Lung (tissue), 11 donors: ENCODE measurements at regions not wholly inside any gene's neighbourhood (a gene's known extent, or its start where the extent isn't known, plus 50 kb on each side); places are given as distances from the start of the nearest gene placed in this dataset.

ENCODE experiments used
- ATAC-seq: fragments of 200-7000 bp; cut with Tn5 transposase; one replicate; pipeline ENCODE4 v1.9.1; 2020; ENCODE audit warnings: moderate number of reproducible peaks; ENCODE audit not compliant: insufficient read depth, low FRiP score
- DNase-seq, 3 donors: peaks; one replicate each; pipeline ENCODE4 v3.0.0-alpha.2; 2013 to 2017
- H3K27ac ChIP-seq, 2 donors: one replicate each; pipeline ENCODE4 v1.5.1; 2013; ENCODE audit warnings: mild to moderate bottlenecking in 2 of 2, moderate library complexity in 2 of 2, control low read depth in 1 of 2, inconsistent platforms in 1 of 2, low read depth in 1 of 2, low read length in 1 of 2
- H3K27me3 ChIP-seq, 3 donors: one replicate each; pipeline ENCODE4 v1.5.1; 2013; ENCODE audit warnings: low read length in 2 of 3; ENCODE audit not compliant: control insufficient read depth in 3 of 3, insufficient read depth in 3 of 3
- H3K36me3 ChIP-seq, 4 donors: one replicate each; pipeline ENCODE4 v1.5.1; 2013; ENCODE audit warnings: low read length in 4 of 4, mild to moderate bottlenecking in 1 of 4, moderate library complexity in 1 of 4; ENCODE audit not compliant: control insufficient read depth in 4 of 4, insufficient read depth in 4 of 4
- H3K4me1 ChIP-seq, 5 donors: one replicate each; pipeline ENCODE4 v1.5.1; 2013; ENCODE audit warnings: low read length in 5 of 5, mild to moderate bottlenecking in 2 of 5, moderate library complexity in 1 of 5; ENCODE audit not compliant: control insufficient read depth in 5 of 5, insufficient read depth in 5 of 5
- H3K4me3 ChIP-seq: one replicate; pipeline ENCODE4 v1.5.1; 2013; ENCODE audit warnings: mild to moderate bottlenecking, control low read depth, moderate library complexity
- H3K9ac ChIP-seq, 2 donors: one replicate each; pipeline ENCODE4 v1.5.1; 2013; ENCODE audit warnings: low read length in 2 of 2, control low read depth in 1 of 2; ENCODE audit not compliant: insufficient read depth in 1 of 2
- H3K9me3 ChIP-seq, 4 donors: one replicate each; pipeline ENCODE4 v1.5.1; 2013; ENCODE audit warnings: low read length in 3 of 4, mild to moderate bottlenecking in 1 of 4, moderate library complexity in 1 of 4; ENCODE audit not compliant: control insufficient read depth in 4 of 4, insufficient read depth in 3 of 4
- WGBS, 2 donors: extraction: QIAGEN DNeasy Blood & Tissue Kit; methylation state at CpG; one replicate each; pipeline ENCODE4 v1.1.7; 2013; 5-methylcytosine and 5-hydroxymethylcytosine counted together
- TF ChIP-seq, protein P1 (sequence below): IDR thresholded peaks from 2 replicates; pipeline ENCODE4 v1.5.1; 2012; ENCODE audit warnings: mild to moderate bottlenecking; ENCODE audit errors: control extremely low read depth, extremely low read depth
- donor health status: control.
- donor health status: control.
- donor health status: Bipolar disorder and iron deficiency.
- donor health status: healthy.
- donor health status: DM: yes; HTN: yes; CAD: no.

DNA sequence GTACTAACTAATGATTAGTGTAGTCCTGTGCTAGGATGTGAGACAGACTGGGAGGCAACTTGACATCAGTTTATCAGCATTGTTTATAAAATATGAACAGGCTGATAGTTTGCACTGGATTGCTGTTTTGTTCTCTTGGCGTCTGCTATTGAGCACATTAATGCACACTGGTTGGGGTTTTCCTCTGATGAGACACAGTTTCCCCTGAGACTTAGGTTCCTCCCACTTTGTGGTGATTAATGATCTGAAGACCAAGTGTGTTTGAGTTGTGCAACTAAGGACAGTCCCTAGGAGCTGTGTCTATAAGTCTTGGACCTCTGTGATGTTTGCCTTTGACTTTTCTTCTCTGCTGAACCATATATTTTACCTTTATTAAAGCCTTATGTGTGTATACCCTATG, 1015.4 kb downstream of the AMY1C start:
- TF ChIP-seq, protein P1, sequence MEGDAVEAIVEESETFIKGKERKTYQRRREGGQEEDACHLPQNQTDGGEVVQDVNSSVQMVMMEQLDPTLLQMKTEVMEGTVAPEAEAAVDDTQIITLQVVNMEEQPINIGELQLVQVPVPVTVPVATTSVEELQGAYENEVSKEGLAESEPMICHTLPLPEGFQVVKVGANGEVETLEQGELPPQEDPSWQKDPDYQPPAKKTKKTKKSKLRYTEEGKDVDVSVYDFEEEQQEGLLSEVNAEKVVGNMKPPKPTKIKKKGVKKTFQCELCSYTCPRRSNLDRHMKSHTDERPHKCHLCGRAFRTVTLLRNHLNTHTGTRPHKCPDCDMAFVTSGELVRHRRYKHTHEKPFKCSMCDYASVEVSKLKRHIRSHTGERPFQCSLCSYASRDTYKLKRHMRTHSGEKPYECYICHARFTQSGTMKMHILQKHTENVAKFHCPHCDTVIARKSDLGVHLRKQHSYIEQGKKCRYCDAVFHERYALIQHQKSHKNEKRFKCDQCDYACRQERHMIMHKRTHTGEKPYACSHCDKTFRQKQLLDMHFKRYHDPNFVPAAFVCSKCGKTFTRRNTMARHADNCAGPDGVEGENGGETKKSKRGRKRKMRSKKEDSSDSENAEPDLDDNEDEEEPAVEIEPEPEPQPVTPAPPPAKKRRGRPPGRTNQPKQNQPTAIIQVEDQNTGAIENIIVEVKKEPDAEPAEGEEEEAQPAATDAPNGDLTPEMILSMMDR = no peak
- H3K4me3 ChIP-seq = no peak overlapping the region
- DNase-seq = peak; percentile 50 to 88 (median 86)
- no peaks in the 10 kb centered on the region for H3K9me3 ChIP-seq
- H3K27ac ChIP-seq = no peak overlapping the region
- H3K27me3 ChIP-seq = no peaks in the 10 kb centered on the region
- no peak overlapping the region for H3K9ac ChIP-seq
- H3K36me3 ChIP-seq = no peaks in the 10 kb centered on the region
- peaks cover 0 to 16% (median 0%) of the 10 kb centered on the region in 5 donors for H3K4me1 ChIP-seq
- 53 to 68% methylated on average over 1 of the region's 1 CpG for WGBS, 2 donors
- no peak for ATAC-seq

DNA sequence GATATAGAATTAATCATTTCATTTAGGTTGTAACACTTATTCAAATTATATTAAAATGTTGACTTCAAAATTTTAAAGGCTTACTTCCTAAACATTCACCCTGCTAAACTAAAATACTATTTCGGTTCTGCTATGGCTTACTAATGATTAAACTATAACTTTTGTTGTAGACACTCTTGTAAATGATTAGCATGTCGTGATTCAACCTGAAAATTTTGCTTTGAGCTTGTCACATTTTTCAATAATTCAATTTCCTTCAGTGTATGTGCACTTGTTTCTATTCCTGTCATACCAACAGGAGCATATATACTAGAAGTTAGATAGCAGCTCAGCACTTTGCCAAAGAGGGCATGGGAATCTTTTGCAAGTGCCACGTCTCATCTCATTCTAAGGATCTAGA, 1018.8 kb downstream of the AMY1C start:
- H3K4me1 ChIP-seq = peaks cover 0 to 16% (median 0%) of the 10 kb centered on the region in 5 donors
- no peak overlapping the region for H3K9ac ChIP-seq
- no peak for ATAC-seq
- TF ChIP-seq, protein P1 = no peak
- no peaks in the 10 kb centered on the region for H3K9me3 ChIP-seq
- no peaks in the 10 kb centered on the region for H3K27me3 ChIP-seq
- 64 to 78% methylated on average over 3 of the region's 3 CpGs for WGBS, 2 donors
- no peaks in the 10 kb centered on the region for H3K36me3 ChIP-seq
- H3K27ac ChIP-seq = no peak overlapping the region
- no peak for DNase-seq
- no peak overlapping the region for H3K4me3 ChIP-seq

DNA sequence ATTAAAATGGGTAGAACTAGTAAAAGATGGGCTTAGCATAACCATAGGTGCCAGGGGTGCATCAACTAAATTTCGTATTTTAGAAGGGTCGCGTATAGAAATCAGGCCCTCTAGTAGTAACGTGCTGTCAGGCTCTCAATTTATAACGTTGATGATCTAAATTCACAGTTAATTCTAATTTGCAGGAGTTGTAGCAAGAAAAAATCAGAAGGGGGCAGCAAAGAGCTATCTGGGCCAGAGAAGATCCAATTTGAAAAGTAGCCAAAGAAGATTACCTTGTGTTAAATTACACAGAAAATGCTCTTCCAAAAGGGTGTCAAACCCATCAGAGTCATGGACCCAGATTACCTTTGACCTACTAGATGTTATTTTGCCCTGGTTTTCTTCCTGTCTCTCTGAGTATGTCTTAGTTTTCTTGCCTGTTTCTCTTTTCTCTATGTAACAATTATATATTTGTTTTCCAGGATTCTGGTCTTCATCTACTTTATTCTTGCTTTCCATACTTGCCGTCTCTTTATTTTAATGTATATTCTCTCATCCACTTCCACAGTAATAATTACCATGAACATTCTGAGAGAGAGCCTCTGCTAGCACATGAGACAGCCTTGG, 1030.9 kb downstream of the AMY1C start:
- Histone ChIP-seq H3K9ac (no peak overlapping the region), H3K27me3 (no peaks in the 10 kb centered on the region), H3K4me1 (no peaks in the 10 kb centered on the region), H3K9me3 (no peaks in the 10 kb centered on the region), H3K27ac (no peak overlapping the region), H3K4me3 (no peak overlapping the region), H3K36me3 (no peaks in the 10 kb centered on the region)
- TF ChIP-seq, protein P1 = peak; percentile 38
- DNase-seq (peak; percentile 19 to 58 (median 47)), ATAC-seq (no peak)
- 15 to 19% methylated on average over 6 of the region's 6 CpGs for WGBS, 2 donors
